ENCODE measurements at regions not wholly inside any gene's neighbourhood (a gene's known extent, or its start where the extent isn't known, plus 50 kb on each side); places are given as distances from the start of the nearest gene placed in this dataset.

- no peak for TF ChIP-seq CTCF (IDR thresholded peaks at IDR 0.05; ENCODE audit: insufficient read depth, low read length, missing control alignments)
- POLR2A ChIA-PET: no interaction called here
- CTCF ChIA-PET: no interaction called here
- no peak overlapping the region for H3K4me3 ChIP-seq (ENCODE audit: low read depth, low read length)
- no peak for DNase-seq (ENCODE audit: low read depth, low spot score)
Observed at GRCh38 chr2:45203400-45203799, 194.1 kb upstream of the SIX2 start.

- ChIA-PET CTCF (interaction anchor here (0.6 to 0.9 kb wide), 3 partner anchors 9 to 219 kb away, joined by 3 to 4 read pairs (median 3); no protein-coding TSS in a partner anchor), POLR2A (interaction anchor here (1.0 kb wide), 1 partner anchor 22 kb away, joined by 6 read pairs; no protein-coding TSS in a partner anchor)
- DNase-seq (ENCODE audit: low read depth, low spot score): no peak
- no peak overlapping the region for H3K4me3 ChIP-seq (ENCODE audit: low read depth, low read length)
- TF ChIP-seq CTCF (IDR thresholded peaks at IDR 0.05; ENCODE audit: insufficient read depth, low read length, missing control alignments): no peak
Observed at GRCh38 chr2:45199973-45200372, 190.7 kb upstream of the SIX2 start.

DNA sequence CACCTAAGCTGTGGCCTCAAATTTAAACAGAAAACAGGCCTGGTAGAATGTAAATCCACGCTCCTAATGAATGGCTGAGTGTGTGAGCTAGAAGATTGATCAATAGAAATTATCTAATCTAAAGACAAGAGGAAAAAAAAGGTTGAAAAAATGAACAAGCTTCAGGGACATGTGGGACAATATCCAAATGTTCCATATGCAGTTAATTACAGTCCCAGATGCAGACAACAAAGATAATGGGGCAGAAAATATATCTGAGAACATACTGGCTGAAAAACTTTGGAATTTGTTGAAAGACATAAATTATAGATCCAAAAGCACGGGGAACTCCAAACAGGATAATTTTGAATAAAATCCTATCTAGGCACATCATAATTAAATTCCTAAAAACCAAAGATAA is 186.7 kb upstream of the SIX2 start:
- DNase-seq (ENCODE audit: low read depth, low spot score): no peak
- CTCF ChIA-PET: interaction anchor here (3.5 kb wide), 1 partner anchor 214 kb away, joined by 9 read pairs; no protein-coding TSS in a partner anchor
- no peak for TF ChIP-seq CTCF (IDR thresholded peaks at IDR 0.05; ENCODE audit: insufficient read depth, low read length, missing control alignments)
- POLR2A ChIA-PET: no interaction called here
- no peak overlapping the region for H3K4me3 ChIP-seq (ENCODE audit: low read depth, low read length)

GRCh38 chr2:45194596-45194995 is 185.3 kb upstream of the SIX2 start:
- ChIA-PET POLR2A (no interaction called here), CTCF (interaction anchor here (1.2 to 3.5 kb wide), 3 partner anchors 13 to 213 kb away, joined by 3 to 9 read pairs (median 3); no protein-coding TSS in a partner anchor)
- DNase-seq (ENCODE audit: low read depth, low spot score): no peak
- TF ChIP-seq CTCF (IDR thresholded peaks at IDR 0.05; ENCODE audit: insufficient read depth, low read length, missing control alignments): no peak
- H3K4me3 ChIP-seq (ENCODE audit: low read depth, low read length): no peak overlapping the region

- no peak for TF ChIP-seq CTCF (IDR thresholded peaks at IDR 0.05; ENCODE audit: insufficient read depth, low read length, missing control alignments)
- DNase-seq (ENCODE audit: low read depth, low spot score): no peak
- POLR2A ChIA-PET: no interaction called here
- no peak overlapping the region for H3K4me3 ChIP-seq (ENCODE audit: low read depth, low read length)
- CTCF ChIA-PET: interaction anchor here (1.2 to 3.5 kb wide), 3 partner anchors 12 to 212 kb away, joined by 3 to 9 read pairs (median 3); no protein-coding TSS in a partner anchor
Observed at GRCh38 chr2:45193581-45193980, 184.3 kb upstream of the SIX2 start.

DNA sequence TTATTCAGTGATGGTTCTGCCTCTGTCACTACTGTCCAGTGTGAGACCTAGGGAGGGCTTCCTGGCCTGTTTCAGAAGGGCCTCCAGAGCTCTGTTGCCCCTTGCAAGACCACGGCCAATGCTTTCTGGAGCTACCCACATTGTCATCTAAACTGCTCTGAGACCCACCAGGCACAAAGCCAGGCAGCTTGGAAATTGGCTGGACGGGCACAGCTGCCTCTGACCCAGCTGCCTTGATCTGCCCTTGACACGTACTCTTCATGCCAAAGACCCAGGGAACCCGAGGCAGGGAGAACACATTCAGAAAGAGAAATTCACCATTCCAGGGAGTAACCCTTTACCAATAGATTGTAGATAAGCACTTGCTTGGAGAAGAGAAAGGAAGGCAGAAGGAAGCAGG is 183.7 kb upstream of the SIX2 start:
- ChIA-PET POLR2A (no interaction called here), CTCF (no interaction called here)
- DNase-seq (ENCODE audit: low read depth, low spot score): no peak
- H3K4me3 ChIP-seq (ENCODE audit: low read depth, low read length): no peak overlapping the region
- TF ChIP-seq CTCF (IDR thresholded peaks at IDR 0.05; ENCODE audit: insufficient read depth, low read length, missing control alignments): no peak
